GM18907 (cell line): ENCODE measurements at regions not wholly inside any gene's neighbourhood (a gene's known extent, or its start where the extent isn't known, plus 50 kb on each side); places are given as distances from the start of the nearest gene placed in this dataset.
"Not testable (repeated sequence)": the region's sequence is repeated elsewhere in the genome, so short reads cannot be mapped to it uniquely, and the experiment has no call there.

Source experiments
- ATAC-seq: cut with Tn5 transposase; IDR thresholded peaks from one replicate; pipeline ENCODE4 v1.9.1; 2021; ENCODE audit warnings: mild to moderate bottlenecking, moderate library complexity; ENCODE audit not compliant: unreplicated experiment

DNA sequence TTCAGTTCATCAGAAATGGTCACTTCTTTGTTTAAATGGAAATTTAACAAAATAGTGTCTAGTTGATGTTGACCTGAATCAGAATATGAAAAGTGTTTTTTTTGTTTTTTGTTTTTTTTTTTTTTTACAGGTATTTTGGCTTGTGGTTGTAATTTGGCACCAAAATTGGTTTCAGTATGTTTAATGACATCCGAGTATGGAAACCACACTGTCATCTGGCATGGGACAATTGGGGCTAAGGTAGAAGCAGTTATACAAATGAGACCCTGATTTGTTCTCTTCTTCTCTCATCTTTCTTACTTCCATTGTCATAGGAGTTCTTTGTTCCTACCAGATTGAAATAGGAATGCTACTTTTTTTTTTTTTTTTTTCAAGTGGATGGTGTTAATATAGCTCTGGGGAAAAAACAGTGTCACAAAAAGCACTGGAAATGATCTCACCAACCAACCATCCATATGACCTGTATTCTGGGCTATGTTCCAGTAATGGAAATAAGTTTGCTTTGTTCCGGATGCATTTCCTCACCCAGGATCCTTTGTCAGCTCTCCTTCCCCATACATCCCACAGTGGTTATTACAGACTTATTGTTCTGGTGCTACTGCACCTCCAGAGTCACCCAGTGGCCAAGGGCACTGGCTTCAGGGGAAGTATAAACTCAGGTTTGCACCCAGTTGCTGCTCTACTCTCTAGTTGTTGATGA, 95.8 kb downstream of the ATXN3L start:
- no peak for ATAC-seq

- no peak for ATAC-seq
These were observed 98.9 kb downstream of the ATXN3L start for GRCh38 chrX:13220916-13221315.

- no peak for ATAC-seq
These were observed 99.7 kb downstream of the ATXN3L start for GRCh38 chrX:13219991-13220764.

DNA sequence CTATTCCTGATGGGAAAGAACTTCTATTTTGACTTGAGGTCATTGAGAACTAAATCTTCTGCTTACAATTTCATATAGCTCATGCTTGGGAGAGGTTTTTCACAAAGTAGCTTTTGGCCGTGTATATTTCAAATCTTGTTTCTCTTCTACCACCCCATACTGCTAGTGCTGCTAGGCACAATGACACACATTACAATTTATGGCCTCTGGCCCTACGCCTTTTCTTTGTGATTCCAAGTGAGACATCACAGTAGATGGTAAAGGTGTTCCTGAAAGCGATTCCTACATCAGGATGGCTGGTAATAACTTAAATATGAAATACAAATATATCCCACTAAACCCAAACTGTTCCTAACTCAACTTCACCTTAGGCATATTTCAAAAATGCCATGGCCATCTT, 101.1 kb downstream of the ATXN3L start:
- ATAC-seq: no peak

DNA sequence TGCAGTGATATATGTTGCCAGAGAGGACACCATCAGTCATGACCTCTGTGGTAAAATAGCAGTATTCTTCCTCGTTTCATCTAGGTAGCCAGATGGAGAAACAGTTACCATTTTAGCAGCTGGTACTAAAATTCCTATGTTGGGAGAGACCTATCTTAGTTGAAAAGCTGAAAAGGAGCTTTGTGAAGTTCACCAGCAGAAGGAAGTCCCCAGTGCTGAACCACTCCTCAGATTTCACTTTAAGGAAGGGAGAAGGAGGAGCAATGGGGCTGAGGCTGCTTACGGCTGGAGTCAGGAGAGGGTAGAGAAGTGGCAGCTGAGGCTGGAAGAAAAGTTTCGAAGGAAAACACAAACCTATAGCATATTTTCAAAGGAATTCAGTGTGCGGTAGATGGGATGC, 103.7 kb downstream of the ATXN3L start:
- no peak for ATAC-seq

GRCh38 chrX:13215729-13216128, 104.1 kb downstream of the ATXN3L start:
- ATAC-seq: no peak

- no peak for ATAC-seq
These were observed 107.6 kb downstream of the ATXN3L start for GRCh38 chrX:13212191-13212651.

DNA sequence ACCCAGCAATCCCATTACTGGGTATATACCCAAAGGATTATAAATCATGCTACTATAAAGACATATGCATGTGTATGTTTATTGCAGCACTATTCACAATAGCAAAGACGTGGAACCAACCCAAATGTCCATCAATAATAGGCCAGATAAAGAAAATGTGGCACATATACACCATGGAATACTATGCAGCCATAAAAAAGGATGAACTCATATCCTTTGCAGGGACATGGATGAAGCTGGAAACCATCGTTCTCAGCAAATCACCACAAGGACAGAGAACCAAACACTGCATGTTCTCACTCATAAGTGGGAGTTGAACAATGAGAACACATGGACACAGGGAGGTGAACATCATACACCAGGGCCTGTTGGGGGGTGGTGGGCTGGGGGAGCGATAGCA, 109.7 kb downstream of the ATXN3L start:
- ATAC-seq: not testable (repeated sequence)

- ATAC-seq: not testable (repeated sequence)
These were observed 110.1 kb downstream of the ATXN3L start for GRCh38 chrX:13209704-13210103.

GRCh38 chrX:13208281-13208935, 111.4 kb downstream of the ATXN3L start:
- ATAC-seq: no peak

DNA sequence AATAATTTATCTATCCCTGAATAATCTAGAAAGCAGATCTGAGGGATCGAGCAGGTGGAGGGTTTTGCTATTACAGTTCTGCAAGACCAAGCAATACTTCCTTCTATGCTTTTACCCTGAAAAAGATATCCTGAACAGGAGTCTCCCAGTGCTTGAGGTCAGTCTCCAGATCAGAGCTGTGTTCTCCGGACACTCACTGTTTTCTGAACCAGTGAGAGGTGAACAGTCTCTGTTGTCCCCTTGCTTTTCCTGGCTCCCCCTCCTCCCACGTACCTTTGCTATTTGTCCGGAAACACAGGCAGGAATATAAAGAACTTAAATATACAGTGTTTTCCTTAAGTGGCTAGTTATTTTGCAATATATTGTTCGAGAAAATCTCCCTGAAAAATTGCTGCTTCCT, 116.6 kb downstream of the ATXN3L start:
- no peak for ATAC-seq

GRCh38 chrX:13201605-13202219, 118.1 kb downstream of the ATXN3L start:
- no peak for ATAC-seq

DNA sequence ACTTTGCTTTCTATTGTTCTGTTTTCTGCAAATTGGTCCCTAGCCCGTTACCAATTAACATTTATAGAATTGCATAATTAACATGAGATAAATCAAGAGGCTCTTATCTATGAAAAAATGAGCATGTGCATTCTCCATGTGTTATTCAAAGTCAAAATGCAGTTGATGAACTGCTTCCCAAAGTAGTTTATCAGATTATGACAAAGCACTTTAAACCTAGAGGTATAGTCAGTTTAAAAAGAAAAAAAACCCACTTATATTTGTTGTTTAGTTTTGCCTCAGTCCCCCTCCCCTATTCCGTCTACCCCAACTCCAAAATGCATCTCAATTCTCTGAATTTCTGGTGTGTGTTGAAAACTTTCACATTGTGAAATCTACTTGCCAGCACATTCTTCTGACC, 119.5 kb downstream of the ATXN3L start:
- no peak for ATAC-seq

DNA sequence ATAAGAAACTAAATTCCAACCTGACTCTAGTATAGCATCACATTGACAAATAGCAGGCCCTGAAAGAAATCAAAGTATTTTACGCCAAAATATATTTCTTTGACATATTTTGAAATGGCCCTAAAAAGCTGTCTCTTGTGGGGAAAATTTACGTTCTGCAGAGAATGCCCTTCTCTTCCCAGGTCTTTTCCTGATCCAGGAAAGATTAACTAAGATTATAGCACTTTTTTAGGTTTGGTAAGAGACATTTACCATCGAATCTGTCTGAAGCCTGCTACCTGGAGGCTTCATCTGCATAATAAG, 121.1 kb downstream of the ATXN3L start:
- no peak for ATAC-seq

- no peak for ATAC-seq
These were observed 121.6 kb downstream of the ATXN3L start for GRCh38 chrX:13198056-13198761.

GRCh38 chrX:13196782-13197181, 123.1 kb downstream of the ATXN3L start:
- no peak for ATAC-seq

DNA sequence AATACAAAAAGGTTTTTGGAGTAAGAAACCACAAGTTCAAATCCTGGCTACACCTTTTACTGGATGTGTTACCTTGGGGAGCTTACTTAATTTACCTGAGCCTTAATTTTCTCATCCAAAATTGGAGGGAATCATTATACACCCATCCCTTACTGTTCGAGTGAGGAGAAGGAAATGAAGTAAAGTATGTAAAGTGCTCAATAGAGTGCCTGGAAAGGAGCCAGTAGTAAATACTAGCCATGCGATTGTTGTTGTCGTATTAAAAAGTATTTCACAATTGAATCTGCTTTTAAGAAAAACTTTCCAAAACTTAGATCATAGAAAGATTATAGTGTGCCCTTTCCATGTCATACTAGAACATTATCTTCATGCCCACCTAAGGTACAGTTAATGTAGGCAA, 124.5 kb downstream of the ATXN3L start:
- ATAC-seq: no peak

DNA sequence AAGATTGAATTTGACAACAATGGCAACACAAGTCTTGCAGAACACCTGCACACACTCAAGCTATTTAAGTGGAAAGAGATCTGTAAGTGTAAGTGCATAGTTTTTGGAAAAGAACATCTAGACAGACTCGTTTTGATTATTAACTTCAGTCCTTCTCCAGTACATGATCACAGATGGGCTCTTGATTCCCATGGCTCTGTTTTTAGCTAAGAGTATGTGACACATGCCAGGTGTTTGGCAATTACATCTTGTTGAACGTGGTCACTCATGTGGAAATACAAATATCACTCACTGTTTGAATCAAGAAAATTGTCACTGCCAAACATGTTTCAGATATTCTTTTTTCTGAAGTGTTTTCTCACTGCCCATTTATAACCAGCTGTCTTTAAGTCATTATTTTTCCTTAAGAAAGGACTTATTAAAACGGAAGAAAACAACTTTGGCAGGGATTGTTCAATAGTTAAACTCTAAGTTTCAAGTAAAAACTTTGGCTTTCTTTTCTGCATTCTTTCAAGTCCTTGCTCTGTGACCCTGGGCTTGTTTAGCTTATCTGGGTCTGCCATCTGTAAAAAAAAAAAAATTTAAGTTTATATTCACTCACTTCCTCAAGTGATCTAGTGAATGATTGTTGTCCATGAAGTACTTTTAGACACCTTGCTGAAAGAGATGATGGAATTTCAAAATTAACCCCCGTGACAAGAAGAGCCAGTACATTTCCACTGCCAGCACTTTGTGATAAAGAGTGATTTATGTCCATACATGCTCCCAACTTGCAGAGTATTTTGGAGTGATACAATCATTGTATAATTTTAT, 125.4 kb downstream of the ATXN3L start:
- no peak for ATAC-seq

- ATAC-seq: no peak
These were observed 129.8 kb downstream of the ATXN3L start for GRCh38 chrX:13190051-13190450.

- ATAC-seq: no peak
These were observed 130.5 kb downstream of the ATXN3L start for GRCh38 chrX:13189380-13189779.
